NCI-H1105 treated with DMSO at 0.1 percent for 48 hours (cell line): ENCODE measurements at regions not wholly inside any gene's neighbourhood (a gene's known extent, or its start where the extent isn't known, plus 50 kb on each side); places are given as distances from the start of the nearest gene placed in this dataset.
"Not testable (repeated sequence)": the region's sequence is repeated elsewhere in the genome, so short reads cannot be mapped to it uniquely, and the experiment has no call there.

ENCODE experiments used
- DNase-seq: peaks from one replicate; lab custom pipeline; 2025; lab: John Stamatoyannopoulos, UW

DNA sequence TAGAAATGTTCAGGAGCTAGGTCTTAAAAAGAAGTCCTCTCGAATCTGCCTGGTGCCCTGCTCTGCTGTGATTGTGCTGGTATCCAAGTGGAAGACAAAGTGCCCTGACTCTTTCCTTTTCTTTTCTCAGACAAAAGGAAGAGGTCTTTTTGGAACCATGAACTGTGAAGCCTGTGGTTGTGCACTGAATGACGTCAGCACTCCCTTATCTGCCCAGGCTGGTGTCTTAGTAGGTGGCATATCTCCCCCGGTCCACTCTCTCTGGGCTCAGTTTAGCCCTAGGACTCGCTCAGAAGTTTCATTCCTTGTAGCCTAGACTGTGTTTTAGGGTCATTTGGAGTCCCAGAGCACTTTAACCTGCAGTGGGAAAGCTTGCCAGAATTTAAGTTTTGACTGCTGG is 400.3 kb upstream of the CT83 start:
- DNase-seq: no peak

- DNase-seq: no peak
Measured at GRCh38 chrX:116862340-116862739, 399.6 kb upstream of the CT83 start.

- no peak for DNase-seq
Measured at GRCh38 chrX:116841290-116841689, 378.5 kb upstream of the CT83 start.

DNA sequence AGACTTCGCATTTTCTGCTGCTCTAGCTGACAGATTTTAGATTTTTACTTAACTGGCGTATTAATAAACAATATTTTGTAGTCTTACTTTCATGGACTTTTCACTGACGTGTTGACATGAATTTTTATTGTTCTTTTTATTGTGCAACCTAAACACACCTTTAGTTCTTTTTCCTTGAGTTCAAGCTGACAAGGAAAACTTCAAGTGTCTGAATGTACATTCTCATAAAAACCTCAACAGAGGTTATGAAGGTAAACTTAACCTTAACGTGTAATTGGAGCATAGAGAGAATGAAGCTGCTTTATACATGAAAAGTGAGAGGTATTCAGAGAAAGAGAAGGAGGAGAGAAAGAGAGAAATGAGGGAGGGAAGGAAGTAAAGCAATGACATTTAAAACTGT is 364.3 kb upstream of the CT83 start:
- no peak for DNase-seq

DNA sequence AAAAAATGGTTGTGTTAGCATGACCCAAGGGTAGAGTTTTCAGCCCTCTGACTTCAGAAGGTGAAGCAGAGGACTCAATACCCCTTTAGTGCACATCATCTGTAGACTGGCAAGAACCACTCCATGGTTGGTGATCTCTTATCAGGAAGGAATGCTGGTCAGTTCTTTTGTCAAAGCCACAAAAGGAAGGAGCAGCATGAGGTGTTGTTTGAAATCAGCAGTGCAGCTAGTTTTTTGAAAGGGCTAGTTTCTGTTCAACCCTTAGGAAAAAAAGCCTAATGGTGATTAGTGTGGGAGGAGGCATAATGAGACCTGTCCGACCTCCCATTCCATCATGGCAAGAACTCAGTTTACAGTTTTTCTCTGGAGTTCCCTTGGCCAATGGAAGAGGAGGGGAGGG is 362.0 kb upstream of the CT83 start:
- DNase-seq: no peak

DNA sequence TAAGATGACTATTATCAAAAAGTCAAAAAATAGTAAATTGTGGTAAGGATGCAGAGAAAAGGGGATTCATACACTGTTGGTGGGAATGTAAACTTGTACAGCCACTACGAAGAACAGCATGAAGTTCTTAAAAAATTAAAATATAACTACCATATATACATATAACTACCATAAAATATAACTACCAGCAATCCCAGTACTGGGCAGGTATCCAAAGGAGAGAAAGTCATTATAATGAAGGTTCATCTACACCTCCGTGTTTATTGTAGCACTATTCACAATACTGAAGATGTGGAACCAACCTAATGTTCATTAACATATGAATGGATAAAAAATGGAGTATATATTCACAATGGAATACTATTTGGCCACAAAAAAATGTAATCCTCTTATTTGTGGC is 360.9 kb upstream of the CT83 start:
- no peak for DNase-seq

DNA sequence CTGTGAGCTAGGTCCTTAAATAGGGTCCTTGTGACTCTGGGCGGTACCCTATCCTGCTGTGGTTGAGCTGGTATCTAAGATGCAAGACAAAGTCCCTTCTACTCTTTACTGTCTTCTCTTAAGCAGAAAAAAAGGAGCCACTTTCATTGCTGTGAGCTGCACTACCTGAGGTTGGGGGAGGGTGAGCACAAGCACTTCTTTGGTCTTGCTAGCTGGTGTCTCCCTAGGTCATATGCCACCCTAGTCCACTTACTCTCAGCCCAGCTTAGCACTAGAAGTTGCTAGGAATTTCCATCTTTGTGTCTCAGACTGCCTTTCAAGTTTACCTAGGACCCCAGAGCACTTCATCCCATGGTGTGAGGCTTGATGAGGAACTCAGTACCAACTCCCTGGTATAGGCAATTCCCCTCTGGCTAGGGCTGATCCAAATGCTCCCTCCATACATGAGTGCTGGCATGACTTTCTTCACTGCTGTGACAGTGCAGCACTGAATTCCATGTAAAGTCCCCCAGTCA is 343.6 kb upstream of the CT83 start:
- DNase-seq: no peak

DNA sequence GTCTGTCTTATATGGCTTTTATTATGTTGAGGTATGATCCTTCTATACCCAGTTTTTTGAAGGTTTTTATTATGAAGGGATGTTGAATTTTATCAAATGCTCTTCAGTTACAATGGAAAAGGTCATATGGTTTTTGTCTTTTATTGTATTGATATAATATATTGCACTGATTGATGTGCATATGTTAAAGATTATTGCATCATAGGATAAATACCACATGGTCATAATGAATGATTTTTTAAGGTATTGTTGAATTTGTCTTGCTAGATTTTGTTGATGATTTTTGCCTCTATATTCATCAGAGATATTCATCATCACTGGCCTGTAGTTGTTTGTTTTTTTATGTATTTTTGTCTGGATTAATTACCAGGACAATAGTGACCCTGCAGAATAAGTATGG is 339.2 kb upstream of the CT83 start:
- no peak for DNase-seq

DNA sequence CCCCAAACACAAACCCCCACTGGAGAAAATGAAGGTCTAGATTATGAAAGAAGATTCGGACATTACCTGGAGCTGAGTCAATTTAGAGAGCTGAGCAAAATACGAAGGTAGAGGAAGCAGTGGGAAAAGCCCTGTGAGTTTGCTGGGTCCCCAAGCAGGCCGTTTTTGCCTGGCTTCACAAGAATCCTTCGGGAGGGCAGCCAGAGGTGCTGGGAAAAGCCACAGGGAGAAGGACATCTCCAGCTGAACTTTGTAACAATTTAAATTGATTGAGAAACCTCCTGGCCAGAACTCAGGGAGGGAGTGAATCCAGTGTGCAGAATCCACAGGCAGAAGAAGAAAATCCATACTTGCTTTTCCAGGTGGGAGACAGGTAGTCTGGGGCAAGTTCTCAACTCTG is 319.1 kb upstream of the CT83 start:
- no peak for DNase-seq

GRCh38 chrX:116757491-116757890 is 294.7 kb upstream of the CT83 start:
- DNase-seq: no peak

DNA sequence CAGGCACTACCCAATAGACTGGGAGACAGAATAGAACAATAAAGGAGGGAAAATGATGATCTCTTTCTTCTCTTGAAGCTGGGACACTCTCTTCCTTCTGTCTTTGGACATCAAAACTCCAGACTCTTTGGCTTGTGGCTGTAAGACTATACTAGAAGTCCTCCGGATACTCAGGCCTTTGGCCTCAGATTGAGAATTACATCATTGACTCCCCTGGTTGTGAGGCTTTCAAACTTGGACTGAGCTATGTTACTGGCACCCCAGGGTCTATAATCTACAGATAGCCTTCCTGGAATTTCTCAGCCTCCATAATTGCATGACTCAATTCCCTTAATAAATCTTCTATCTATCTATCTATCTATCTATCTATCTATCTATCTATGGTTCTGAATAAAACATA is 294.2 kb upstream of the CT83 start:
- DNase-seq: no peak

GRCh38 chrX:116749943-116750342 is 287.2 kb upstream of the CT83 start:
- peak; percentile 19 for DNase-seq

GRCh38 chrX:116732214-116732613 is 269.4 kb upstream of the CT83 start:
- DNase-seq: no peak

DNA sequence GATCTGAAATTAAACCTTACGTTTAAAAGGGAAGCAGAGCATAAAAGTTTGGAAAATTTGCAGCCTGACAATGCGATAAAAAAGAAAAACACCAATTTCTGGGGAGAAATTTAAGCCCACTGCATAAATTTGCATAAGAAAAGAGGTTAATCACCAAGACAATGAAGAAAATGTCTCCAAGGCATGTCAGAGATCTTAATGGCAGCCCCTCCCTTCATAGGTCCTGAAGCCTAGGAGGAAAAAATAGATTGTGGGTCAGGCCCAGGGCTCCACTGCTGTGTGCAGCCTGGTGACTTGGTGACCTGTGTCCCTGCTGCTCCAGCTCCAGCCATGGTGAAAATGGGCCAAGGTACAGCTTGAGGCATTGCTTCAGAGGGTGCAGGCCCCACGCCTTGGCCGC is 264.0 kb upstream of the CT83 start:
- no peak for DNase-seq

- no peak for DNase-seq
Measured at GRCh38 chrX:116694046-116694445, 231.3 kb upstream of the CT83 start.

DNA sequence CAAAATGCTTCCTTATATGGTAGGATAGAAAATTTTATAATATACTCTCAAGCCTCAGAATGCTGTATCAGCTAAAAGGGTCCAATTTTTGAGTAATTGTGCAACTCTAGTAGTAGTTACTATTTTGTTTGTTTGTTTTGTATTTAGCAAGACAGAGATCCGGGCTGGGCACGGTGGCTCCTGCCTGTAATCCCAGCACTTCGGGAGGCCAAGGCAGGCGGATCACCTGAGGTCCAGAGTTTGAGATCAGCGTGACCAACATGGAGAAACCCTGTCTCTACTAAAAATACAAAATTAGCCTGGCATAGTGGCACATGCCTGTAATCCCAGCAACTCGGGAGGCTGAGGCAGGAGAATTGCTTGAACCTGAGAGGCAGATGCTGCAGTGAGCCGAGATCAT is 216.8 kb upstream of the CT83 start:
- not testable (repeated sequence) for DNase-seq

- no peak for DNase-seq
Measured at GRCh38 chrX:116667346-116668134, 204.8 kb upstream of the CT83 start.

- no peak for DNase-seq
Measured at GRCh38 chrX:116657071-116657470, 194.3 kb upstream of the CT83 start.

GRCh38 chrX:116628464-116628863 is 165.7 kb upstream of the CT83 start:
- no peak for DNase-seq

GRCh38 chrX:116618546-116618945 is 155.8 kb upstream of the CT83 start:
- DNase-seq: no peak

DNA sequence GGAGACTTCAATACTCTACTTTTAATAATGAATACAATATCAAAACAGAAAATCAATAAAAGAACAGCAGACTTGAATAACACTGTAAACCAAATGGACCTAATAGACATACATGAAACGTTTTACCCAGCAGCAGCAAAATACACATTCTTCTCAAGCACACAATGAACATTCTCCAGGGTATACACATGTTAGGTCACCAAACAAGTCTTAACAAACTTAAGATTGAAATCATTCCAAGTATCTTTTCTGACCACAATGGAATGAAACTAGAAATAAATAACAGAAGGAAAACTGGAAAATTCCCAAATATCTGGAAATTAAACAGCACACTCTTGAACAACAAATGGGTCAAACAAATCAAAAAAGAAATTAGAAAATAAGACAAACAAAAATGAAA is 145.0 kb upstream of the CT83 start:
- no peak for DNase-seq

GRCh38 chrX:116605576-116605975 is 142.8 kb upstream of the CT83 start:
- DNase-seq: no peak

DNA sequence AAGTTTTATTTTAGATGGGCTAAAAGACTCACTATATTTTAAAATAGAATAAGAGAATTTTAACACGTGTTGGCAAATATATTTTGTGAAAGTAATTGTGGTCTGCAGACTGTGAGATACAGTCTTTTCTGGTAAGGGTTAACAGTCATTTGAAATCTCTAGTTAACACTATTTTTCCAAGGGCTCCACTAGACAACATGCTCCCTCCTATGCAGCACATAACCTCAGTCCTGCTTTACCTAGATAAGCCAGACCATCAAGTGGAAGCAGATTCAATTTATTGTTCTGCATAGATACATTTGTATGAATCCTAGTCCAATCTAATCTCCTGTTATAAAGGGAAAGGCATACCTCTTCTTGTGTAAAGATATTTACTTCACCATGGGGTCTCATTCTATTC is 133.2 kb upstream of the CT83 start:
- no peak for DNase-seq
